Stimulated activated memory B cell treated with anti-CD40 and anti-IgM and Interleukin-4, amounts not matched to agents 10 μg/mL and 1 μg/mL and 100 μg/mL, for 72 hours (primary cell): ENCODE measurements at regions not wholly inside any gene's neighbourhood (a gene's known extent, or its start where the extent isn't known, plus 50 kb on each side); places are given as distances from the start of the nearest gene placed in this dataset.

Experiments
- ATAC-seq: fragments of 150-1000 bp; cut with Tn5 transposase; 2 replicates; pipeline ENCODE4 v1.10.0; 2021
- H3K27ac Mint-ChIP-seq: one replicate; pipeline ENCODE4 v1.8.0; 2022; ENCODE audit warnings: mild to moderate bottlenecking, mixed read lengths
- H3K27me3 Mint-ChIP-seq: one replicate; pipeline ENCODE4 v1.8.0; 2022; ENCODE audit warnings: mixed read lengths
- H3K36me3 Mint-ChIP-seq: one replicate; pipeline ENCODE4 v1.8.0; 2022; ENCODE audit warnings: mixed read lengths
- H3K4me1 Mint-ChIP-seq: one replicate; pipeline ENCODE4 v1.8.0; 2022; ENCODE audit warnings: mixed read lengths
- H3K4me3 Mint-ChIP-seq: one replicate; pipeline ENCODE4 v1.8.0; 2022; ENCODE audit warnings: mild to moderate bottlenecking, moderate library complexity, mixed read lengths
- H3K9me3 Mint-ChIP-seq: one replicate; pipeline ENCODE4 v1.8.0; 2022; ENCODE audit warnings: mixed read lengths

GRCh38 chr7:17599733-17600339 lies 301.4 kb downstream of the AHR start:
- H3K4me3 Mint-ChIP-seq: no peak overlapping the region
- peaks cover 17% of the 10 kb centered on the region for H3K27me3 Mint-ChIP-seq
- H3K9me3 Mint-ChIP-seq: peaks cover 11% of the 10 kb centered on the region
- no peak for ATAC-seq
- H3K4me1 Mint-ChIP-seq: no peaks in the 10 kb centered on the region
- H3K27ac Mint-ChIP-seq: no peak overlapping the region
- no peaks in the 10 kb centered on the region for H3K36me3 Mint-ChIP-seq

DNA sequence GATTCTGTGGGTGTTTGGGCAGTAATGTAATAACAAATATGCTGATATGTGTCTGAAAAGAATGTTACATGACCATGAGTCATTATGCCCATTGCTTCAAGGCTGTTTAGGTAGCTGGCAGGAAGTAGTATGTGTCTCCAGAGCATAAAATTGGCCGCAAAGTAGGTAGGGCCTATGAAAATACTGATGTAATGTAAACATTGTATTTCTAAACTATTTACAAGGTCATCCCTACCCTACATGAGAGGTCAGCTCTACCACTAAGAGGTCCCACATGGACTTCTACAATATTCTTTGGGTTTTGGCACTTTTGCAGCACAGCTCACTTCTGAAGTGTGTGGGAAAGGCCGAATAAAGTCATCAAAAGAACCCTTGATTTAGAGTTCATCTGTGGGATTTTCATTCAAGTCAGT lies 301.9 kb downstream of the AHR start:
- no peak for ATAC-seq
- peaks cover 12% of the 10 kb centered on the region for H3K9me3 Mint-ChIP-seq

DNA sequence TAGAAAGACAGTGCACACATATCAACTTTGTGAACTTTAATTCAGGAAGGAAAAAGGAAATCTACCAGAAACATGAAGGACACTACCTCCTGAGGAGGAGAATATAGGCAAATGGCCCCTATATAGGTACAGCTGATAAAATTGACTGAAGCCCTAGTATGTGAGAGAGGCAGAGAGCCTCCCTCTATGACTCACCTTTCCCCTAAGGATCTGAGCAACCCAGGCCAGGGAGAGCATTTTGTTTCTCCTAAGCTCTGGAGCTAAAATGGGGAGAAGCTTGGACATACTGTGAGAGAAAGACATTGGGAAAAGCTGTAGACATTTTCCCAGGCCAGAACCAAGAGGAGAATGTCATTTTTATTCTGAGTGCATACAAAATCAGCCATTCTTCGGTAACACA lies 303.5 kb downstream of the AHR start:
- Mint-ChIP-seq H3K27me3 (peaks cover 26% of the 10 kb centered on the region), H3K4me1 (no peaks in the 10 kb centered on the region), H3K4me3 (no peak overlapping the region), H3K36me3 (no peaks in the 10 kb centered on the region), H3K27ac (no peak overlapping the region), H3K9me3 (peaks cover 12% of the 10 kb centered on the region)
- ATAC-seq: no peak

More for the DNA sequence above, 301.9 kb downstream of the AHR start:
- no peak overlapping the region for H3K4me3 Mint-ChIP-seq
- no peak overlapping the region for H3K27ac Mint-ChIP-seq
- H3K27me3 Mint-ChIP-seq: peaks cover 17% of the 10 kb centered on the region
- no peaks in the 10 kb centered on the region for H3K36me3 Mint-ChIP-seq
- H3K4me1 Mint-ChIP-seq: no peaks in the 10 kb centered on the region

- Mint-ChIP-seq H3K9me3 (peaks cover 11% of the 10 kb centered on the region), H3K4me3 (no peak overlapping the region), H3K36me3 (no peaks in the 10 kb centered on the region), H3K27ac (no peak overlapping the region), H3K4me1 (no peaks in the 10 kb centered on the region), H3K27me3 (peaks cover 21% of the 10 kb centered on the region)
- ATAC-seq: no peak
These were observed 309.8 kb downstream of the AHR start for GRCh38 chr7:17608114-17608833.

DNA sequence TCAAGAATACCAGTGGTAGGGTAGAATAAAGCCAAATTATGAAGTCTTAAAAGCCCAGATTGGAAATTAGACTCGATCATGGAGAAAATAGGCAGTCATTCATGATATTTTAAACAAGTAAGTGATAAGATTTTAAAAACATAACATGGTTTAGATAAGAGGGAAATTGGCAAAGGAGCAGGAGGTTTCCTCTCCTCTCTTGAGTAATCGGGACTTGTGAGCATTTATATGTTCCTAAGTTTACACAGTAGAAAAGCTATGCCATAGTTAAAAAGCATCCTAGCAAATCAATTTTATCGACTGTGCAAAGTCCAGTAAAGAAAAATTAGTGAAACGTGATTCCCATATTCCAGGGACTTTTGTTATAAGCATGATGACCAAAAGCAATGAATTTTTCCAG lies 313.2 kb downstream of the AHR start:
- Mint-ChIP-seq H3K4me3 (no peak overlapping the region), H3K9me3 (no peaks in the 10 kb centered on the region), H3K27ac (no peak overlapping the region), H3K36me3 (no peaks in the 10 kb centered on the region), H3K27me3 (peaks cover 5% of the 10 kb centered on the region), H3K4me1 (no peaks in the 10 kb centered on the region)
- no peak for ATAC-seq

- H3K4me1 Mint-ChIP-seq: no peaks in the 10 kb centered on the region
- no peaks in the 10 kb centered on the region for H3K27me3 Mint-ChIP-seq
- no peaks in the 10 kb centered on the region for H3K9me3 Mint-ChIP-seq
- peak; percentile 46 for ATAC-seq
- no peak overlapping the region for H3K4me3 Mint-ChIP-seq
- no peak overlapping the region for H3K27ac Mint-ChIP-seq
- no peaks in the 10 kb centered on the region for H3K36me3 Mint-ChIP-seq
These were observed 315.0 kb downstream of the AHR start for GRCh38 chr7:17613338-17614041.

- H3K4me3 Mint-ChIP-seq: no peak overlapping the region
- no peak for ATAC-seq
- no peaks in the 10 kb centered on the region for H3K27me3 Mint-ChIP-seq
- no peak overlapping the region for H3K27ac Mint-ChIP-seq
- no peaks in the 10 kb centered on the region for H3K4me1 Mint-ChIP-seq
- no peaks in the 10 kb centered on the region for H3K9me3 Mint-ChIP-seq
- H3K36me3 Mint-ChIP-seq: no peaks in the 10 kb centered on the region
These were observed 318.9 kb downstream of the AHR start for GRCh38 chr7:17617380-17617779.

- no peaks in the 10 kb centered on the region for H3K27me3 Mint-ChIP-seq
- H3K27ac Mint-ChIP-seq: no peak overlapping the region
- H3K36me3 Mint-ChIP-seq: no peaks in the 10 kb centered on the region
- no peaks in the 10 kb centered on the region for H3K9me3 Mint-ChIP-seq
- ATAC-seq: peak; percentile 7
- no peaks in the 10 kb centered on the region for H3K4me1 Mint-ChIP-seq
- H3K4me3 Mint-ChIP-seq: no peak overlapping the region
These were observed 319.6 kb downstream of the AHR start for GRCh38 chr7:17617857-17618651.

- Mint-ChIP-seq H3K4me1 (no peaks in the 10 kb centered on the region), H3K27me3 (no peaks in the 10 kb centered on the region)
These were observed 320.2 kb downstream of the AHR start for GRCh38 chr7:17618652-17618974.

DNA sequence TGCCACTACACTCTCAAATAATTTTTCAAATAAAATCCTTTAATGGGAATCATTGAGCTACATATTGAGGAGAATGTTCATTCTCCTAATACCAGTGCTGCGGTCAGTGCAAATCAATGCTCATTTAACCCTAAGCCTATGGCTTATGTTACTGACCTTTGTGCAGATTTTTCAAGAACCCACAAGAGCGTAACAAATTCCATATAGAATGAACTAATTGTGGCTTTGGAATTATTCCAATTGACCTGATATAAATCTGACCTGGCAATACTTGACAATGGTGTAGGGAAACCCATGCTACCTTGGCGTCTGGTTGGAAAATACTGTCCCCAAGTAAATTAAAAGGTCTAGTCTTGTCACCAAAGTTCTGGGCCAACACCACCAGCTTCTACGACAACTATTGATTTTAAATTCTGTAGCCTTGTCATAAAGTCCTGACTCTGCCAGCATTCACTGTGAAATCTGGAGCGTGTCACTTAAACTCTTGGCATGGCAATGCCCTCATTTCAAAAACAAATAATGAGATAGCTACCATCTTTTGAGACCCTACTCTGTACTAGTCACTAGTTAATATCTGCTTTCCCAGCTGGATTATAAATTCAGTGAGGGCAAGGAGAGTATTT lies 320.9 kb downstream of the AHR start:
- Mint-ChIP-seq H3K9me3 (no peaks in the 10 kb centered on the region), H3K36me3 (no peaks in the 10 kb centered on the region), H3K27me3 (no peaks in the 10 kb centered on the region), H3K27ac (no peak overlapping the region), H3K4me3 (no peak overlapping the region), H3K4me1 (no peaks in the 10 kb centered on the region)
- no peak for ATAC-seq

More at GRCh38 chr7:17618652-17618974, 320.2 kb downstream of the AHR start:
- no peaks in the 10 kb centered on the region for H3K9me3 Mint-ChIP-seq
- ATAC-seq: no peak
- H3K27ac Mint-ChIP-seq: no peak overlapping the region
- H3K4me3 Mint-ChIP-seq: no peak overlapping the region
- no peaks in the 10 kb centered on the region for H3K36me3 Mint-ChIP-seq

DNA sequence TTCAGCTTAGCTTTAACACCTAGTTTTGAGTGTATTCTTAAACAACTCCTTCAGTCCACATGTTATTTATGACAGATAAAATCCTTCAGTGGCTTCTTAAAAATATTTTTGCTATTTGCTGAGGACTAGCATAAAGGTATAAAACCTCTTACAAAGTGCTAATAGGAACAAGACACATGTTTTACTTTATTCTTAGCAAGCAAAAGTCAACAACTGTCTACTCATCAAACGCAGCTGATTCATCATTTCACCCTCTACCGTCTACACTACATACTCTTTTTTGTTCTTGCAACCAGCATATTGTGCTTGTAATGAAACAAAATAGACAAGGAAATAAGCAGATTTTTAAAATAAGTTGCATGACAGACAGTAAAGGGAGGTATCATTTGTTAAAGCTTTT lies 319.7 kb downstream of the SNX13 start:
- no peak for ATAC-seq
- no peaks in the 10 kb centered on the region for H3K27me3 Mint-ChIP-seq
- no peak overlapping the region for H3K4me3 Mint-ChIP-seq
- no peaks in the 10 kb centered on the region for H3K36me3 Mint-ChIP-seq
- no peaks in the 10 kb centered on the region for H3K4me1 Mint-ChIP-seq
- H3K27ac Mint-ChIP-seq: no peak overlapping the region
- H3K9me3 Mint-ChIP-seq: no peaks in the 10 kb centered on the region

GRCh38 chr7:17622451-17622850 lies 317.8 kb downstream of the SNX13 start:
- Mint-ChIP-seq H3K27me3 (no peaks in the 10 kb centered on the region), H3K4me3 (no peak overlapping the region), H3K4me1 (no peaks in the 10 kb centered on the region), H3K9me3 (no peaks in the 10 kb centered on the region), H3K27ac (no peak overlapping the region), H3K36me3 (no peaks in the 10 kb centered on the region)
- no peak for ATAC-seq

DNA sequence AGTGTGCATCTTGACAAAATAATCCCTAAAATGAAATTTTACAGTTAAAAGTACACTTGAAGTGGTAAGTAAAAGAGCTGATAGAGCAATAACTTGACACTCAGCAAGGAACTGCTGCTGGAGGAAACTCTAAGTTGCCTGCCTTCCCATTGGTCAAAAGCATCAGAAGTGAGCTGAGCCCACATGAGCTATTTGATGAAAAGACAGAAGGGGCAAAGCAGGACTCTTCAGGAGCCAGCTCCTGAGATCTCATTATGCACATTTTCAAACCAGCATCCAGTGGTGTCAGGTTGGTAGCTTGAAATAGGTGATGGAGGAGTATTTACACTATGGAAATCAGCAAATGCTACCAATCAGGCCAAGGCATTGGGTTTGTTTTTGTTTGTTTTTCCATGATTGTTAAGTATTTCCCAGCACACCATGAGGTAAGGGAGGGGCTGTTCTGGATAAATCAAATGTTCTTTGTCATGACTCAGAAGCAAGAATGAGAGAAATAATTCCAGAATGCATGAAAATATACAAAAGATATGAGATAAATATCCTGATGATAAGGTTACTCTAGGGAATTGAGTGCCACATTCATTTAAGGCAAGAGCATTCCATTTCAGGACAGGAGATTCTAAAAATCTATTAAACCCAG lies 316.6 kb downstream of the SNX13 start:
- ATAC-seq: peak; percentile 9
- Mint-ChIP-seq H3K36me3 (no peaks in the 10 kb centered on the region), H3K4me3 (no peak overlapping the region), H3K27ac (no peak overlapping the region), H3K9me3 (no peaks in the 10 kb centered on the region), H3K27me3 (no peaks in the 10 kb centered on the region), H3K4me1 (no peaks in the 10 kb centered on the region)

- ATAC-seq: no peak
- no peak overlapping the region for H3K27ac Mint-ChIP-seq
- no peaks in the 10 kb centered on the region for H3K27me3 Mint-ChIP-seq
- no peaks in the 10 kb centered on the region for H3K9me3 Mint-ChIP-seq
- H3K36me3 Mint-ChIP-seq: no peaks in the 10 kb centered on the region
- H3K4me3 Mint-ChIP-seq: no peak overlapping the region
- H3K4me1 Mint-ChIP-seq: no peaks in the 10 kb centered on the region
These were observed 315.9 kb downstream of the SNX13 start for GRCh38 chr7:17624379-17624778.

GRCh38 chr7:17625043-17625442 lies 315.3 kb downstream of the SNX13 start:
- ATAC-seq: no peak
- H3K36me3 Mint-ChIP-seq: no peaks in the 10 kb centered on the region
- H3K4me1 Mint-ChIP-seq: no peaks in the 10 kb centered on the region
- H3K9me3 Mint-ChIP-seq: no peaks in the 10 kb centered on the region
- H3K4me3 Mint-ChIP-seq: no peak overlapping the region
- no peaks in the 10 kb centered on the region for H3K27me3 Mint-ChIP-seq
- no peak overlapping the region for H3K27ac Mint-ChIP-seq
